ENCODE measurements at regions not wholly inside any gene's neighbourhood (a gene's known extent, or its start where the extent isn't known, plus 50 kb on each side); places are given as distances from the start of the nearest gene placed in this dataset.

- H3K4me3 ChIP-seq (ENCODE audit: insufficient read depth, low read depth, low read length): no peak overlapping the region
- no peak for DNase-seq
- H2AK9ac ChIP-seq (replicated peaks; ENCODE audit: low read depth, low read length, poor library complexity): no peak overlapping the region
- H4K91ac ChIP-seq (ENCODE audit: insufficient read depth, low read depth, low read length): no peak overlapping the region
- ChIA-PET POLR2A (ENCODE audit: unreplicated experiment) (no interaction called here), CTCF (no interaction called here)
- no TSS peak for BruUV-seq (replicated peaks)
- H3K4ac ChIP-seq (ENCODE audit: low read depth, low read length): no peak overlapping the region
- intact Hi-C loops (cut with micrococcal nuclease) (no loop called here), dilution Hi-C loops (cut with HindIII; ENCODE audit: low sequenced_read_pairs, unreplicated experiment) (no loop called here), in situ Hi-C loops (cut with MboI; ENCODE audit: low sequenced_read_pairs) (no loop called here)
- H4K20me1 ChIP-seq (ENCODE audit: insufficient read depth, low read length): no peaks in the 10 kb centered on the region
- no peaks in the 10 kb centered on the region for H3K27me3 ChIP-seq (ENCODE audit: control insufficient read depth, insufficient read depth, low read length)
- no peak overlapping the region for H3K4me2 ChIP-seq (ENCODE audit: low read depth, low read length)
- H4K8ac ChIP-seq (ENCODE audit: low read depth in 2 of 2, low read length in 2 of 2): no peak overlapping the region
- no peak overlapping the region for H2AFZ ChIP-seq (replicated peaks; ENCODE audit: low read length, poor library complexity)
- no peak overlapping the region for H4K5ac ChIP-seq (ENCODE audit: low read depth, low read length)
- H3K14ac ChIP-seq (replicated peaks; ENCODE audit: low read depth, low read length): no peak overlapping the region
- WGBS, 2 experiments (ENCODE audit: extremely low coverage in 2 of 2, insufficient read length in 1 of 2): no CpG with 5 or more reads among the region's 1 CpG
- no peak overlapping the region for H3K56ac ChIP-seq (ENCODE audit: extremely low read depth, insufficient read depth, low read length)
- H2AK5ac ChIP-seq (ENCODE audit: low read depth, low read length): no peak overlapping the region
- H3K9me3 ChIP-seq (ENCODE audit: control insufficient read depth, insufficient read depth, low read length): no peaks in the 10 kb centered on the region; the same call in 1 of the 2 replicates
- no peak overlapping the region for H3K9ac ChIP-seq (ENCODE audit: low read depth, low read length)
- ATAC-seq (ENCODE audit: low read depth): no peak
- H3K9me1 ChIP-seq (ENCODE audit: insufficient read depth, low read length): no peaks in the 10 kb centered on the region
- no peak overlapping the region for H2BK120ac ChIP-seq (ENCODE audit: low read depth, low read length)
- H3K23ac ChIP-seq (ENCODE audit: low read depth, low read length): no peak overlapping the region
- no peaks in the 10 kb centered on the region for H3K4me1 ChIP-seq (ENCODE audit: control insufficient read depth, insufficient read depth, low read length)
- H3K36me3 ChIP-seq (ENCODE audit: control insufficient read depth, insufficient read depth, low read length): no peaks in the 10 kb centered on the region
- H3K27ac ChIP-seq (ENCODE audit: insufficient read depth, low read length): no peak overlapping the region
- TF ChIP-seq RFX5 (IDR thresholded peaks at IDR 0.05; ENCODE audit: low read depth, low read length) (no peak), MAZ (IDR thresholded peaks at IDR 0.05; ENCODE audit: borderline replicate concordance, low read depth, low read length) (no peak), SMC3 (IDR thresholded peaks at IDR 0.05; ENCODE audit: low read depth, low read length) (no peak), CEBPB (IDR thresholded peaks at IDR 0.05; ENCODE audit: low read depth, low read length) (no peak), FOS (IDR thresholded peaks at IDR 0.05; ENCODE audit: low read depth, low read length) (no peak), POLR2A (IDR thresholded peaks at IDR 0.05; ENCODE audit: low read depth, low read length) (no peak), MAFK (IDR thresholded peaks at IDR 0.05; ENCODE audit: low read depth, low read length) (no peak), CTCF (conservative IDR thresholded peaks at IDR 0.05; ENCODE audit: low read depth, low read length) (no peak), USF2 (IDR thresholded peaks at IDR 0.05; ENCODE audit: low read depth, low read length) (no peak), CHD1 (IDR thresholded peaks at IDR 0.05; ENCODE audit: low read depth, low read length) (no peak), ELK1 (IDR thresholded peaks at IDR 0.05; ENCODE audit: borderline replicate concordance, low read depth, low read length) (no peak), RAD21 (IDR thresholded peaks at IDR 0.05; ENCODE audit: low read length) (no peak), RCOR1 (IDR thresholded peaks at IDR 0.05; ENCODE audit: insufficient replicate concordance, low read length) (no peak), MXI1 (IDR thresholded peaks at IDR 0.05; ENCODE audit: borderline replicate concordance, low read depth, low read length) (no peak)
- no peaks in the 10 kb centered on the region for H3K79me1 ChIP-seq (ENCODE audit: low read depth in 1 of 2, low read length in 2 of 2)
- no peak overlapping the region for H2BK20ac ChIP-seq (ENCODE audit: low read depth, low read length)
- H2BK15ac ChIP-seq (ENCODE audit: low read depth, low read length): no peak overlapping the region
- no peak overlapping the region for H2BK5ac ChIP-seq (ENCODE audit: low read depth, low read length, poor library complexity, severe bottlenecking)
- no peak overlapping the region for H3K18ac ChIP-seq (ENCODE audit: low read depth, low read length)
Measured at GRCh38 chr20:6916938-6917337, 149.5 kb downstream of the BMP2 start.
